Fibroblast of lung (primary cell): ENCODE measurements at regions not wholly inside any gene's neighbourhood (a gene's known extent, or its start where the extent isn't known, plus 50 kb on each side); places are given as distances from the start of the nearest gene placed in this dataset.

ENCODE experiments used
- CTCF ChIP-seq, 2 donors: IDR thresholded peaks in 1 of 2; conservative IDR thresholded peaks in 1 of 2; 1 replicate in 1 of 2; 2 replicates in 1 of 2; pipeline ENCODE4 v1.5.1; 2011 to 2012; ENCODE audit warnings: low read length in 2 of 2, control low read depth in 1 of 2, inconsistent platforms in 1 of 2, low read depth in 1 of 2, mild to moderate bottlenecking in 1 of 2
- EZH2 ChIP-seq: IDR thresholded peaks from 2 replicates; pipeline ENCODE4 v1.5.1; 2012; ENCODE audit warnings: low read length, control low read depth, mild to moderate bottlenecking; ENCODE audit errors: missing control alignments

DNA sequence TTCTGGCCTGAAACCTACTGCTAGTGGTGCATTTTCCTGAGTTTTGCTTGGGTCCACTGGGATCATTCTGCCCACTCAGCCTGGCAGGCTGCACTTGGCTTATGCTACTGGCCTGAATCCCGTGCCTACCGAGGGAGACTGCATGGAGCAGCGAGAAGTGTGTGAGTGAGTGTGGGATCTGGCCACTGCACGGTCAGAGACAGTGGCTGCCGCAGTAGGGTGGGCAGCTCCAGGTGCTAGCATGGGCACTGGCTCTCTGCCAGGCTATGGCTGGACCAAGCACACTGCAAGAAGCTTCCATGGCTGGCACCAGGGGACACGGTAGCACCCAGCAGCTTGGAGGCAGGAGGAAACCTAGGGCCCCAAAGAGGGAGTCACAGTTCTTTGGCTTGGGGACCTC lies 1058.7 kb upstream of the ACO1 start:
- TF ChIP-seq CTCF (conservative IDR thresholded peaks at IDR 0.05 in 1 of 2, IDR thresholded peaks at IDR 0.05 in 1 of 2; ENCODE audit: low read depth in 1 of 2, low read length in 2 of 2) (no peak), EZH2 (no peak)
